ENCODE measurements at regions not wholly inside any gene's neighbourhood (a gene's known extent, or its start where the extent isn't known, plus 50 kb on each side); places are given as distances from the start of the nearest gene placed in this dataset.
A peak's percentile ranks its signal among the peaks of the same experiment; 100 is the strongest.

- Histone ChIP-seq H3K9me3 (no peaks in the 10 kb centered on the region), H3K4me3 (no peak overlapping the region), H3K36me3 (ENCODE audit: low read depth) (no peaks in the 10 kb centered on the region), H3K4me1 (ENCODE audit: low read depth) (no peaks in the 10 kb centered on the region)
- intact Hi-C loops (cut with DNase I, micrococcal nuclease): no loop called here
- TF ChIP-seq CTCF (IDR thresholded peaks at IDR 0.05): no peak
- no peak for DNase-seq
- ATAC-seq: no peak
Observed at GRCh38 chr2:172251231-172251630, 148.5 kb upstream of the DLX2 start.

GRCh38 chr2:172252154-172252553, 149.5 kb upstream of the DLX2 start:
- no peak for TF ChIP-seq CTCF (IDR thresholded peaks at IDR 0.05)
- H3K4me3 ChIP-seq: no peak overlapping the region
- no peaks in the 10 kb centered on the region for H3K4me1 ChIP-seq (ENCODE audit: low read depth)
- DNase-seq: no peak
- no peaks in the 10 kb centered on the region for H3K36me3 ChIP-seq (ENCODE audit: low read depth)
- no peak for ATAC-seq
- intact Hi-C loops (cut with DNase I, micrococcal nuclease): no loop called here
- no peaks in the 10 kb centered on the region for H3K9me3 ChIP-seq

- intact Hi-C loops (cut with DNase I, micrococcal nuclease): no loop called here
- Histone ChIP-seq H3K36me3 (ENCODE audit: low read depth) (no peaks in the 10 kb centered on the region), H3K4me3 (no peak overlapping the region), H3K9me3 (no peaks in the 10 kb centered on the region), H3K4me1 (ENCODE audit: low read depth) (no peaks in the 10 kb centered on the region)
- TF ChIP-seq CTCF (IDR thresholded peaks at IDR 0.05): no peak
- ATAC-seq (peak; percentile 95), DNase-seq (no peak)
Observed at GRCh38 chr2:172253190-172254052, 150.7 kb upstream of the DLX2 start.

GRCh38 chr2:172256886-172257285, 154.2 kb upstream of the DLX2 start:
- no peak for TF ChIP-seq CTCF (IDR thresholded peaks at IDR 0.05)

GRCh38 chr2:172259827-172260226, 157.1 kb upstream of the DLX2 start:
- Histone ChIP-seq H3K9me3 (no peaks in the 10 kb centered on the region), H3K4me1 (ENCODE audit: low read depth) (no peaks in the 10 kb centered on the region), H3K4me3 (no peak overlapping the region), H3K36me3 (ENCODE audit: low read depth) (no peaks in the 10 kb centered on the region)
- TF ChIP-seq CTCF (IDR thresholded peaks at IDR 0.05): no peak
- DNase-seq (no peak), ATAC-seq (no peak)
- intact Hi-C loops (cut with DNase I, micrococcal nuclease): no loop called here

More at GRCh38 chr2:172256886-172257285, 154.2 kb upstream of the DLX2 start:
- DNase-seq: no peak
- Histone ChIP-seq H3K4me1 (ENCODE audit: low read depth) (no peaks in the 10 kb centered on the region), H3K9me3 (no peaks in the 10 kb centered on the region), H3K36me3 (ENCODE audit: low read depth) (no peaks in the 10 kb centered on the region), H3K4me3 (no peak overlapping the region)
- ATAC-seq: no peak
- intact Hi-C loops (cut with DNase I, micrococcal nuclease): no loop called here

All from mucosa of descending colon (tissue), 3 donors.